ENCODE measurements at regions not wholly inside any gene's neighbourhood (a gene's known extent, or its start where the extent isn't known, plus 50 kb on each side); places are given as distances from the start of the nearest gene placed in this dataset.

DNA sequence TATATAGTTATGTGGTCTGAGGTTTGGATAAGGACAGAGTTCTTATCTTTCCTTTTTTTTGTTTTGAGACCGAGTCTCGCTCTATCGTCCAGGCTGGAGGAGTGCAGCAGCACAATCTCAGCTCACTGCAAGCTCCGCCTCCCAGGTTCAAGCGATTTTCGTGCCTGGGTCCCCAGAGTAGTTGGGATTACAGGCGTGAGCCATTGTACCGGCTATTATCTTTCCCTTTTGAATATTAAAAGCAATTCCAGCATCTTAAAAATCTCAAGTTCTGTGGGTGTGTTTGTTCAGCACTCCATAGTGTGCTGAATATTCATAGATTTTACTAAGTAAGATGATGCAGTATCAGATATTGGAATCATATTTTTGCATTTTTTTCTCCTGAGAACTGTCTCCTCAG, 404.4 kb upstream of the RGS6 start:
- TF ChIP-seq, protein P1, sequence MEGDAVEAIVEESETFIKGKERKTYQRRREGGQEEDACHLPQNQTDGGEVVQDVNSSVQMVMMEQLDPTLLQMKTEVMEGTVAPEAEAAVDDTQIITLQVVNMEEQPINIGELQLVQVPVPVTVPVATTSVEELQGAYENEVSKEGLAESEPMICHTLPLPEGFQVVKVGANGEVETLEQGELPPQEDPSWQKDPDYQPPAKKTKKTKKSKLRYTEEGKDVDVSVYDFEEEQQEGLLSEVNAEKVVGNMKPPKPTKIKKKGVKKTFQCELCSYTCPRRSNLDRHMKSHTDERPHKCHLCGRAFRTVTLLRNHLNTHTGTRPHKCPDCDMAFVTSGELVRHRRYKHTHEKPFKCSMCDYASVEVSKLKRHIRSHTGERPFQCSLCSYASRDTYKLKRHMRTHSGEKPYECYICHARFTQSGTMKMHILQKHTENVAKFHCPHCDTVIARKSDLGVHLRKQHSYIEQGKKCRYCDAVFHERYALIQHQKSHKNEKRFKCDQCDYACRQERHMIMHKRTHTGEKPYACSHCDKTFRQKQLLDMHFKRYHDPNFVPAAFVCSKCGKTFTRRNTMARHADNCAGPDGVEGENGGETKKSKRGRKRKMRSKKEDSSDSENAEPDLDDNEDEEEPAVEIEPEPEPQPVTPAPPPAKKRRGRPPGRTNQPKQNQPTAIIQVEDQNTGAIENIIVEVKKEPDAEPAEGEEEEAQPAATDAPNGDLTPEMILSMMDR (IDR thresholded peaks at IDR 0.05), result no peak
- TF ChIP-seq POLR2A (IDR thresholded peaks at IDR 0.05), result no peak

All from uterus (tissue), 2 donors.